GM18873 (cell line): ENCODE measurements at regions not wholly inside any gene's neighbourhood (a gene's known extent, or its start where the extent isn't known, plus 50 kb on each side); places are given as distances from the start of the nearest gene placed in this dataset.
"Not testable (repeated sequence)": the region's sequence is repeated elsewhere in the genome, so short reads cannot be mapped to it uniquely, and the experiment has no call there.

Experiments
- ATAC-seq: cut with Tn5 transposase; IDR thresholded peaks from one replicate; pipeline ENCODE4 v1.9.1; 2021; ENCODE audit warnings: mild to moderate bottlenecking, moderate library complexity, moderate number of reproducible peaks; ENCODE audit not compliant: unreplicated experiment, low FRiP score

DNA sequence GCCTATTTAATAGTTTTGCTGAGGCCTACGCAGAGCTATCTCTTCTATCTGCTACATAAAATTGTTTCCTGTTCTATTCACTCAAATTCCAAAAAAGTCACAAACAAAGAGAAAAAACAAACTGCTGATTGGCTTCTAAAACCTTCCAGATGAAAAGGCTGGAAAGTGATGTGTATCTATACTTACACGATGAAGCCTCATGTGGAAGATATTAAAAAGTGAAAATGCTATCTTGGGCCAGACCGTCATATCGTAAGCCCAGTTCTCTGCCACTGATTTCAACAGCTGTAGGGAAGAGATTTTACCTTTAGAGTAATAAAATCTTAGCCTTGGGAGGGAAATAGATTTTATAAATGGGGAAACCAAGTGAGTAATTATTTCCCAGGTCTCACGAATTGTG, 394.8 kb downstream of the KIF20B start:
- ATAC-seq: no peak

DNA sequence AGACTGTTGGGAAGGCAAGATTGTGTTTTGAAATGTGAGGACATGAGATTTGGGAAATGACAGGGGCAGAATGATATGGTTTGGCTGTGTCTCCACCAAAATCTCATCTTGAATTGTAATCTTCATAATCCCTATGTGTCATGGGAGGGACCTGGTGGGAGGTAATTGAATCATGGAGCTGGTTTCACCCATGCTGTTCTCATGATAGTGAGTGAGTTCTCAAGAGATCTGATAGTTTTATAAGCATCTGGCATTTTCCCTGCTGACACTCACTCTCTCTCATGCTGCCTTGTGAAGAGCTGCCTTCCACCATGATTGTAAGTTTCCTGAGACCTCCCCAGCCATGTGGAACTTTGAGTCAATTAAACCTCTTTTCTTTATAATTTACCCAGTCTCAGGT, 406.2 kb downstream of the KIF20B start:
- ATAC-seq: not testable (repeated sequence)

DNA sequence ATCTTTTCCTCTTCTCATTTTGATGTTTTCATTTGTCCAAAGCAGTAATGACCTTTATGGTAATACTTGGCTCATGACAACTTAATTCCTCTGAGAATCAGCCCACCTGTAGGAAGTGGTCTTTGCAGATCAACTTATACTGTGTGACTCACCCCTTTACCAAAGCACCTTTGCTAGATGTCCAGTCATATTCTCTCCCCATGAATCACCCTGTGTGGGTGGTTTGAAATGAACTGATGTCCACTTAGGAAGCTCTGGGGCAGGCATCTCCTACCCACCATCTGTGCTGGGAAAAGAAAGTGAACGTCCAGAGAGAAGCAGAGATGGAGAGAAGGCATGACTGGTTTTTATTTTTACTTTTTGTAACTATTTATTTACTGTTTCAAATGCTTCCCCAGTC, 410.3 kb downstream of the KIF20B start:
- no peak for ATAC-seq

DNA sequence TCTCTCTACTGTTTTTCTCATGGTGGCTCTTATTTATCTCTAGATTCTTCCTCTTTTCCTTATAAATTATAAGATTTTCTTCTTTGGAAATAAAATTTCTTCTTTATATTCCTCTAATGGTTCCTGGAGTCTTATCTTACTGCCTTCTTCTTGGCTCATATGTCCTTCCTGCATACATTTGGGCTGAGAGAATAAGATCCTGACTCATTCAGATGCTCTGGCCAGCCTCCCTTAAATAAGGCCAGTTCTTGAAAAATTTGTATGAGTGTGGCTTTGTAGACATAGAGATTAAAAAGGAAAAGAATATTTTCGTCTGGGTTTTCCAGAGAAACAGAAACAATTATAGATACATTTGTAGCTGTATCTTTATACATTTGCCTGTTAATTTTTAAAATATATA, 411.3 kb downstream of the KIF20B start:
- ATAC-seq: no peak

DNA sequence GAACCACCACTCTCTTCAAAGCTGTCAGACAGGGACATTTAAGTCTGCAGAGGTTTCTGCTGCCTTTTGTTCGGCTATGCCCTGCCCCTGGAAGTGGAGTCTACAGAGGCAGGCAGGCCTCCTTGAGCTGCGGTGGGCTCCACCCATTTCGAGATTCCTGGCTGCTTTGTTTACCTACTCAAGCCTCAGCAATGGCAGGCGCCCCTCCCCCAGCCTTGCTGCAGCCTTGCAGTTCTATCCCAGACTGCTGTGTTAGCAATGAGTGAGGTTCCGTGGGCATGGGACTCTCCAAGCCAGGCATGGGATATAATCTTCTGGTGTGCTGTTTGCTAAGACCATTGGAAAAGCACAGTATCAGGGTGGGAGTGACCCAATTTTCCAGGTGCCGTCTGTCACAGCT, 417.2 kb downstream of the KIF20B start:
- not testable (repeated sequence) for ATAC-seq

DNA sequence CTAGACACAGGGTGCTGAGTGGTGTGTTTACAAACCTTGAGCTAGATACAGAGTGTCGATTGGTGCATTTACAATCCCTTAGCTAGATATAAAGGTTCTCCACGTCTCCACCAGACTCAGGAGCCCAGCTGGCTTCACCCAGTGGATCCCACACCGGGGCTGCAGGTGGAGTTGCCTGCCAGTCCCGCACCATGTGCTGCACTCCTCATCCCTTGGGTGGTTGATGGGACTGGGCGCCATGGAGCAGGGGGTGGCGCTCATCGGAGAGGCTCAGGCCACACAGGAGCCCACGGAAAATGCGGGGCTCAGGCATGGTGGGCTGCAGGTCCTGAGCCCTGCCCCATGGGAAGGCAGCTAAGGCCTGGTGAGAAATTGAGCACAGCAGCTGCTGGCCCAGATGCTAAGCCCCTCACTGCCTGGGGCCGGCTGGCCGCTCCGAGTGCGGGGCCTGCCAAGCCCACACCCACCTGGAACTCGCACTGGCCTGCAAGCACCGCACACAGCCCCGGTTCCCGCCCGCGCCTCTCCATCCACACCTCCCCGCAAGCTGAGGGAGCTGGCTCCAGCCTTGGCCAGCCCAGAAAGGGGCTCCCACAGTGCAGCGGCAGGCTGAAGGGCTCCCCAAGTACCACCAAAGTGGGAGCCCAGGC, 418.4 kb downstream of the KIF20B start:
- not testable (repeated sequence) for ATAC-seq

DNA sequence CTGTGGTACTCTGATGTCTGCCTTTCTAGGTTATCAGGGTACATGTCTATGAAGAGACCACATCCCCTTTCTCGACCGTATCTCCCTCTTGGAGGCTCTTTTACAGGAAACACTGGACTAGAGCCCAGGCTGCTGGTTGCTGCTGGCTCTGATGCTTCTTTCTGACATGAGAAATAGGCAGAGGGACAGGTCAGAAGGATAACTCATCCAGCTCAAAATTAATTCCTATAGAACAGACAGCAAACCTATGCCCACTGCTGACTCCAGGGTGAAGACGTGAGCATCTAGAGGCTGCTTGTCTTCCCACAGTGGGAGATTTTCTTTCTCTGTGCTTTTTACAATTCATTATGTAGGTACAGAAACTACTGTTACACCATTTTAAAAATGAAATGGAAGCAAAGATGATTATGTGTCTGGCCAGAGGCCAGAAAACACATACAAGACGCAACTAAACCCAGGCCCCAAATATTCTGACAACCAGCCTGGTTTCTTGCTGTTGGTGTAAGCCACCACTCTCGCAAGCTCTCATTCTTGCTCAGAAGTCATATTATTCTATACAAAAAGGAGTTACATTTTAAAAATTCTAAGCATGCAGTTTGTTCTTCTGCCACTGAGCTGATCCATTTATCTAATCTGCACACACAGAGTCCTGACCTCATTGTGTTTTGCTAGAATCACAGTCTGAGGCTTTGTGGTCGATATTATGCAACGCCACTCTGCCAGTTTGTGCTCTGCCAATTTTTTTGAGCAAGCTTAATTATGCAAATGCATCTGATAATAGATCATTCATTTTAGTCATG, 424.3 kb downstream of the KIF20B start:
- ATAC-seq: no peak

DNA sequence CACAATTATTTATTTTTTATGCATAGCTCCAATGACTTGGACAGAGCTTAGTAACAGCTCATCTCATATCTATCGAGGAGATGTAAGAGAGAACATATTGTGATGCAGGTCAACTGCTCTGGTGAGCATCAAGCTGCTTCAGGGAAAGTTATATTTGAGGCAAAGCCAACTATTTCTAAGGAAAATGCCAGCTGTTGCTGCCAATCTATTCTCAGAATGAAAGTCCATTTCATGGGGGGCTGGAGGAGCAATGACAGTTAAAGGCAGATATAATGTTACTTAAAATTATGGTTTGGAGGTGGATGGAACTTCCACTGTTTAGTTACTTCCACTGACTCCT, 424.8 kb downstream of the KIF20B start:
- no peak for ATAC-seq

DNA sequence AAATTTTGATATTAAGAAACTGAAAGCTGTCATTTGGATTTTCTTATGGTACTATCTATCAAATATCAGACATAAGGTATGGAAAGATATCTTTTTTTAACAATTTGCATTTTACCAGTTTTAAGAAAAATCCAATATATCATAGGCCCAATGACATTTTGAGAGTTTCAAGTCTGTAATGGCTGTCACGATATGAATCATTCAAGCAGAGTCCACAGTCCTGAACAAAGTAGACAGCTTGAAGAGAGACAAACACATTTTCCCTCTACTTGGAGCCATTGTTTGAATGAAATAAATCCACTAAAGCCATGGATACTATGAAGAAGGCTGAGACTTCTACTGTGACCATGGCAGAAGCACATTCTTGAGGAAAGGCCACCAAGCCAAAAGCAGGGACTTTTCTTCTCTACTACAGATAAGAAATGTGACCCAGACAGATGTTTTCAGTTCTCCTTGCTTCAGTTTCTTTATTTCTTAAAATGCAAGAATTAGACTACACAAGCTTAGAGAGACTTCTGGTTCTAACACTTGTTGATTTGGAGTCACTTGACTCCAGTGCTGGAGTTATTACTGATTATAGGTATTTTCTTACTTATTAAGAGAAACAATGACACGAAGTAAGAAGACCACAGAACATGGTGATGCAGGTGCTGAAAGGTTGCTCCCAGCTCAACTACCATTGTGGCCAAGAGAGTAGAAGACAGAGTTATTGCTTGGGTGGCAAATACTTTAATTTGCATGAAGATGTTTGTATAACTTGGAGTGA, 429.1 kb downstream of the KIF20B start:
- ATAC-seq: no peak

DNA sequence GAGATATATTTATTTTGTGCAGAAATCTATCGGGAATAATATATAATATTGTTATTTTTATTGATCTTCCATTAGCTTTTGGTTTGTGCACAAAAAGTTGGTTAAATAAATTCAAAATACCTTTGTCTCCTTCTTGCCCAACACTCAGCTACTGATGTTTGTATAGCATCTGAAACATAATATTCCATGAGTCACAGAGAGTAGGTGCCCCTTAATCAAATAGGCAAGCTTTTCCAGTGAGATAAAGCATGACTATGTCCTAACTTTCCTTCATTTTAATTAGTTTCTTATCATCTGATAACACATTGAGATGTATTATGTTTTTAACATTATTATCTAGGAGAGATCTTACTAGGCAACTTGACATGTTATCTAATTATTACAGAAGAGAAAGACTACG, 432.2 kb downstream of the KIF20B start:
- no peak for ATAC-seq

DNA sequence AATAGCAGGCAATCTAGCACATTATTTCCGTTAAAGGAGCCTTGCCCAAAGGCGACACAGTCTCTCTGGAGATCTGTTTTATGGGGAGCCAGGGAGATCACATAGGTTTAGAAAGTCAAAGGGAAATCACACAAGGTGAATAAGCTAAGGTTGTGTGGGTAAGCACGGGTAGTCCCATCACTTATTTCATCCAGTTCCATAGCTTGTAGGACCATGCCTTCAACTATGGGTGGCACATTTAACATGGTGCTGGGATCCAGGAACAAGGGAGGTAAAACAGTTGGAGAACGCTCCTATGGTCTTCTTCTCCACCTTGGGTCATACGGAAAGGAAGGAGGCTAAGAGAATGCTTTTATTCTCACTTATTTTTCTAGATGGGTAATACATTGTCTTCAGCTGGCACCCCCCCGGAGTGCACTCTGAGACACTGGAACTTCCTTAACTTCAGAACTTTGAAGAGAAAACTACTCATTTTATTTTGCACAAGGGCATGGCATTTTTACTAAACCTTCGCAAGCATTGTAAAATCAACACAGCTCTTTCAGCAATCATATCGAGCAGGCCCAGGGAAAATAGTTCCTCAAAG, 435.4 kb downstream of the KIF20B start:
- ATAC-seq: no peak

DNA sequence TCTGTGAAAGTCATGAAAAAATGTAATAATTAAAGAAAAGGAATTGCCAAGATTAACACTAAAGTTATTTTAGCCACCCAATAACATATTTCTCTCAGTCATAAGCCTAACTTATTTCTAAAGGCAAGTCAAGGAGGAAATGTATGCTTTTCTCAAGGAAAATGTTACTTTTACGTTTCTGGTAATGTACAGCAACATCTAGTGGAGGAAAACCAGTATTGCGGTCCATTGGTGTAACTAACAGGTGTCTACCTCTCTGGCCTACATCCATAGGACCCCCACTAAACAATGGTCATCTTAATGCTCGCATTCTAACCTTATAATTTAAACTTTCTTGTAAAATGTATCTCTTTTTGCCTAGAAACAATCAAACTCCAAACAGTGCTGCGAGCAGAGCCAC, 437.5 kb downstream of the KIF20B start:
- ATAC-seq: no peak

DNA sequence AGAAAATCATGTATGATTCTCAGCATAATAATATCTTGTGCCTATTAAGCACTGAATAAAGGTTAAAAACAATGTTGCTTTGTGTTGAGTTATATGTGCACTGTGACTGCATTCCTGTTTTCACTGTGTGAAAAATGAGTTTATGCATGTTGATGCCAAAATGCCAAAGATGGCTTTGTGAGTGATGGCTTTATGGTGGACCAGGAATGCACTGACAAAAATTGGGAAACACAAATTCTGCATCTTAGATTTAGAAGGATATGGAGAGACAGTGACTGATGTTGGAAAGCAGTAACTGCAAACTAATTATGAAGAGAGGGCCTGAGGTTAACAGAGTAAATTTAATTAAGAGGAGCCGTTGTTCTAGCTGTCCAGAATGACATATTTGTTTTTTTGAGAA, 440.4 kb downstream of the KIF20B start:
- ATAC-seq: no peak

DNA sequence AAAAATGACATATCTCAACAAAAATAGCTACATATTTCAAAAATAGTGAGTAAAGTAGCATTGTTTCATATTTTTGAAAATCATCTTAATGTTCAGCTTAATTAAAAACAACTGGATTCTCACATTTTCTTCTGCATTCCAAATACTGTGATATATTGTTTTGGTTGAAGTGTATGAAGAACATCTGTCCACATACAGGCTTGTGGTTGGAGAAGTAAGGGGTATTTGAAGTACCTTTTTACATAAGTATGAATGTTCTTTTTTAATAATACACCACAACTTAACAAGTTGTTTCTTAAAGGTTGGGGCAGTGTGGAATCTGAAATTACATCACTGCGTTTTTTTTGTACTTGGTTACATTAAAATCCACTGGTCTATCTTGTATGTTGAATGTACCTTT, 442.5 kb downstream of the KIF20B start:
- ATAC-seq: no peak

DNA sequence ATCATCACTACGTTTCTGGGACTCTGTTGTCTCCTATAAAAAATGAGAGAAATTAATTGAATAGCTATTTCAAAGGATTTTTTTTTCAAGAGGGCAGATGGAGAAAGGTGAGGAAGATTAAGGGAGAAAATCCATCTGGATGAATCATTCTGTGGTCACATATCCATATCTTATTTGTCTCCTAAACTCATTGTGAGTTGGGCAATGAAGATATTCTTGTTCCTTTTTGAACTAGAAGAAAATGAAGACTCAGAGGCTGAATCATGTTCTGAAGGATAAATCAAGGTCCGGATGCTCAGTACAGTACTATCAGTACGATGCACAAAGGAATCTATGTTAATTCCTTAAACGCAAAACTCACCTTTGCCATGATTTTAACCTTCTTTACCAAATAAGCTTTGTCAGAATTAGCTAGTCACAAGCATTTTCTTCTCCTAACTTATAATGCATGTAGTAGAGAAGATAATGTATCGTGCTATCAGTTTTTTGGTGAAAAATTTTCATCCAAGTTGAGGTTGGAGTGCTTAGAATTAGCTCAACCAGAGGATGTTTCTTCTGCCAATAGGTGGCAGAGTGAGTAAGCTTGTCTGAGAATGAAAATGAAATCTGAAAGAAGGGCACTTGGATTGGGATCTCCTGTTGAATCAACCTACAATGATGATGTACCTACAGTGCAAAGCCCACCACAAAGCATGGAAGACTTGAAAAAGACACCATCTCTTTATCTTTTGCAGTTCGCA, 446.9 kb downstream of the KIF20B start:
- no peak for ATAC-seq

DNA sequence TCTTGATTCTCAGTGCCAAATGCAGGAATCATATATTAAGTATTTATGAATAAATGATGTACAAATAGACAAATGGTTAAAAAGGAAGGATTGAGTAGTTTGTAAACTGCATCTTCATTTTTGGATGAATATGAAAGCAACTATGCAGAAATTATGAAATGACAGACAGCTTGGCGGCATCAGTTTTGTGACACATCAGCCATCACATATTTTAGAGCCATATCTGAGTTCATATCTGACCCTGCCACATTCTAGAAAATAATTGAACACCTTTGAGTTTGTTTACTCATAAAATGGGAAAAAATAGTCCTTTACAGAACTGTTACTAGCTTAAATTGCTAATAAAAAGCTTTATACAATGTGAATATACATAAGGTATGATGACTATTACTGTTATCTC, 448.2 kb downstream of the KIF20B start:
- ATAC-seq: no peak

DNA sequence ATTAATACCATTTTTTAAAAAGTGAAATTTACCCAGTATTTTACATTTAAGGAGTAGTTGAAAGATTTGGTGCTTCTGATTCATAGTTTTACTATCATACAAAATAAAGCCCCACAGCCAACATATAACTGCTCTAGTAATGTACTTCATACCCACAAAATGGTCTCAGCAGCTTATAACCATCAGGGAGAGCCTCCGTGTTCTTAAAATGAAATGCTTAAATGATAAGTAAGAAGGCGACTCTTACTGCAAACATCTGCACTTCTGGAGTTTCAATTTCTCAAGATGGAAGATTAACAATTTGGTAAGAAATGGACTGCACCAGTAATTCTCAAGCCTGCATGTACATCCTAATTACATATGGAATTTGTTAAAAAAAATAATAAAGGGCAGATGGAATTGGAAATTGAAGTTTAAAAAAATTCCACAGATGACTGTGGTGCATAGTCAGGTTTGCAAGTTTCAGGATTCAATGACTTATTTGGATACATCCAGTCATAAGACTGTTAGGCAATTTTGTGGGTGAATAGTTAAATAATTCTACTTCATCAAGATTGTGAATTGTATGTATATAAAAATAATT, 461.0 kb downstream of the KIF20B start:
- no peak for ATAC-seq

DNA sequence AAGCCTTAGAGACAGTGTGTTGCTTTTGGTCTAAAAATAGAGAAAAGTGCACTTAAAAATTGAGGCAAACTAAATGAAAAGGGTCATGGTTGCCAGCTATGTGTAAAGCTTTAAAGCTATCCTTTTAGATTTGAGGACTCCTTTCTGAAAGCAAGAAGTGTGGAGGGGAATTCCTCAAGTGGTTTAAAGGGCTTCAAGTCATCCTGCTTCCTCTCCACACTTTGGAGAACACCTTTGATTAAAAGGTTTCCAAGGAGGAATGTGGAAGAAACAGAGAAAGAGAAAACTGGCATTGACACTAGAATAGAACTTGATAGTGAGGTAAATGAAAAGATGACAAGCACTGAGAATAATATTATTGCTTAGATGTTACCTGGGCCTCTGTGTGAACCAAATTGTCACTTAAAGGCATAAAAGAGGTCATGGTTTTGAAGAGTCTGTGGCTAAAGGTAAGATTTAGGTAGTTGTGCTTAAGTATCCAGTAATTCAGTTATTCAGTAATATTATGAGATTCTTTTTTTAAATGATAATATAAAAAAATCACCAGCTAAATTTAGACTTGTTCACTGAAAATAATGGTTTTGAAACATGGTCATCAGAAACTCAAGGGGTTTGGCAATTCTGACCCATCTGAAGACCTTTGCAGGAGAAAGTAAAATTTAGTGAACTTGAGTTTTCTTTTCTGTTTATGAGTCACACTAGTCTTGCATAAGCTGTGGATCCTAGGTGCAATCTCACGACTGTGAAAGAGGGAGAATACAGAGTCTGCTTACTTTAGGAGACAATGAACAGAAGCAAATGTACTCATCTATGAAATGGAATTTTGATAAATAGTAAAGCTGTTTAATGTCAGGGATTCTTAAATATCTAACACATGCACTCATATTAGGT, 466.0 kb downstream of the KIF20B start:
- no peak for ATAC-seq

DNA sequence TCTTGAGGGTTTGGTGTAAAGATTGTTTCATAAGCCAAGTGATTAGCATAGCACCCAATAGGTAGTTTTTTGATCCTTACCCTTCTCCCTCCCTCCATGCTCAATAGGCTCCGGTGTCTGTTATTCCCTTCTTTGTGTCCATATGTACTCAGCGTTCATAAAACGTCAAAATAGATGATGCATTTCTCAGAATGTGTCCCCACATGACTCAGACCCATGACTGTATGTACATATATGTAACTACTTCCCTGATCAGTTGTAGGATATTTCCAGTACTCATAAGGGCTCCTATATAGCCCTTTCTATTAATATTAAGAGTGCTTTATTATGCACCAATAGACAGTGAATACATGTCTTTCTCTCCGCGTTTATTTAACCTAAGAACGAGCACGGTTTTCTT, 466.9 kb downstream of the KIF20B start:
- ATAC-seq: no peak
